SK-N-MC (cell line): ENCODE measurements at regions not wholly inside any gene's neighbourhood (a gene's known extent, or its start where the extent isn't known, plus 50 kb on each side); places are given as distances from the start of the nearest gene placed in this dataset.

Experiments
- EZH2 ChIP-seq: fragments of 200-600 bp; sonication (generic); IDR thresholded peaks from one replicate; pipeline ENCODE4 v1.6.1; 2017; ENCODE audit warnings: antibody characterized with exemption
- POLR2AphosphoS5 ChIP-seq: IDR thresholded peaks from 2 replicates; pipeline ENCODE4 v1.6.1; 2012; ENCODE audit warnings: mild to moderate bottlenecking, low read depth, low read length, borderline replicate concordance

DNA sequence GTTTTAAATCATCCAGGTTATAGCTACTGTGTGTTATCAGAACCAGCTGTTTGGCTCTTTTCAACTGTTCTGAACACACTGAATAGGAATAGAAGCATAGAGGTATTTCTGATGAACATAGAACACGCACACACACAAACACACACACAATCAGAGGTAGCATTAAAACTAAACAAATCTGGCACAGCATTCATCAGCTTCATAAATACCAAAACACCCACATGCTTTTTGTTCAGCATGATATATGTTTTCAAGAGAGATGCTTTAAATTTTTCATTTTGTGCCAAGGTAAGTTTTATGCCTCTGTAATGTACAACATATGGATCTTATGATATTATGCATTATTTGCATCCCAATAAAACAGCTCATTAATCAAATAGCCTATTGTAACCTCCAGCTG, 208.6 kb downstream of the GALC start:
- TF ChIP-seq EZH2 (no peak), POLR2AphosphoS5 (no peak)
